ENCODE measurements at regions not wholly inside any gene's neighbourhood (a gene's known extent, or its start where the extent isn't known, plus 50 kb on each side); places are given as distances from the start of the nearest gene placed in this dataset. TPM values are rescaled to one million over a fixed set of nuclear protein-coding genes. Genes with fewer than 3 reads are reported as not detected.
"Not testable (repeated sequence)": the region's sequence is repeated elsewhere in the genome, so short reads cannot be mapped to it uniquely, and the experiment has no call there.

DNA sequence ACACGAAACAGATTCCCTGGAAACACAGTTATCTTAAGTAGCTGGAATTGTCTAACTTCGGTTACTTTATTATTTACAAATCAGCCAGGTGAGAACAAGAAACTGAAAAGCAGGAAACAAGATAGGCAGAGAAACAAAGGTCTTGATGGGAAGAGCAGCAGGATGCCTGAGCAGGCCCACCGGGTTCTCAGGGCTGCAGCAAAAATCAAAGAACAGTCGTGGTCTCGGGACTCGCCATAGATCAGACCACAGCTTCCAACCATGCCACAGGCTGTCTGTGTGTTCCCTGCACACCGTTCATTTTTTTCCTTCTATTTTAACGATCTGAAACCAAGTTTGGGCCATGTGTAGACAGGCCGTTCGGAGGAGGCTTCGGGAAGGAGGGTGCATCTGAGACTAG, 62.7 kb upstream of the SOX11 start:
- not testable (repeated sequence) for H3K36me3 ChIP-seq (ENCODE audit: insufficient read depth, low read length); H3K9me3 ChIP-seq (replicated peaks; ENCODE audit: low read length); H3K27me3 ChIP-seq (ENCODE audit: control insufficient read depth, insufficient read depth, low read length); H3K4me3 ChIP-seq (ENCODE audit: low read length); H3K4me1 ChIP-seq (ENCODE audit: control insufficient read depth, insufficient read depth, low read length); H3K4me2 ChIP-seq (ENCODE audit: low read length)
- peak overlapping the region; percentile 60 for H3K9ac ChIP-seq (ENCODE audit: low read depth, low read length)

DNA sequence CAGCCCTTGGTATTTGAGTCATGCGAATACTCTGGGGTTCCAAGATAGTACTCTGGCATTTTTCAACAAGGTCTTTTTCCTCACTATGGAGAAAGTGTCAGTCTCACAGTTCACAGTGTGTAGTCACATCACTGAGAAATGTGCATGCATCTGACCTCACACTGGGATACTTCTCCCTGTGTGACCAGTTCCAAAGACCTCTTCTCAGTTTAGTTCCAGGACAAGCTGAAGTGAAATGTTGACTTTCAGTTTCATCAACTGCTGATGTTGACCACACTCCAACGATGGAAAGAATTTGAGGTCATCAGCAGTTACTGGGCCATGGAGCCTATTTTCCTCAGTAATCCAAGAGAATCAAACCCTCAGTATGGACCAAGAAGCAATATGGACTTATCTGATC, 55.1 kb upstream of the SOX11 start:
- not testable (repeated sequence) for H3K4me3 ChIP-seq (ENCODE audit: low read length); H3K4me1 ChIP-seq (ENCODE audit: control insufficient read depth, insufficient read depth, low read length); H3K27me3 ChIP-seq (ENCODE audit: control insufficient read depth, insufficient read depth, low read length); H3K9ac ChIP-seq (ENCODE audit: low read depth, low read length); H3K4me2 ChIP-seq (ENCODE audit: low read length); H3K36me3 ChIP-seq (ENCODE audit: insufficient read depth, low read length); H3K9me3 ChIP-seq (replicated peaks; ENCODE audit: low read length)

Small RNA genes in the stretch of these regions (small RNA-seq; reads per million reads assigned to genes)
- gene RF00322 (not detected), gene RNU6-649P (not detected)

Measured in skeletal muscle satellite cell (primary cell).